HG03159 (cell line): ENCODE measurements at regions not wholly inside any gene's neighbourhood (a gene's known extent, or its start where the extent isn't known, plus 50 kb on each side); places are given as distances from the start of the nearest gene placed in this dataset.
"Not testable (repeated sequence)": the region's sequence is repeated elsewhere in the genome, so short reads cannot be mapped to it uniquely, and the experiment has no call there.

Experiments used
- ATAC-seq: cut with Tn5 transposase; IDR thresholded peaks from one replicate; pipeline ENCODE4 v1.9.1; 2021; ENCODE audit warnings: mild to moderate bottlenecking, moderate library complexity; ENCODE audit not compliant: unreplicated experiment

DNA sequence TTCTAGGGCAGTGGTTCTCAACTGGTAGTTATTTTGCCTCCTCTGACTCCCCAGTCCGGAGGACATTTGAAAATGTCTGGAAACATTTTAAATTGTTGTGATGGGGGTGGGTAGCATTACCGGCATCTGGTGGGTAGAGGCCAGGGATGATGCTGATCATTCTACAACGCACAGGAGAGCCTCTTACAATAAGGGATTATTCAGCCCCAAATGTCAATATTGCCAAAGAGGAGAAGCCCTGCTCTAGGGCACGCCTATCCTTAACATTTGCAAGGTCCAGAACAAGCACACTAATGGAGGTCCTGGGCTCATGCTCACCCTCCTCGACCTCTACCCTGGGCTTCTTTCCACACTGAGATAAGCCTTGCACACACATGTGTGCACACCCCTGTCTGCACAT, 106.4 kb downstream of the MINAR1 start:
- ATAC-seq = no peak

DNA sequence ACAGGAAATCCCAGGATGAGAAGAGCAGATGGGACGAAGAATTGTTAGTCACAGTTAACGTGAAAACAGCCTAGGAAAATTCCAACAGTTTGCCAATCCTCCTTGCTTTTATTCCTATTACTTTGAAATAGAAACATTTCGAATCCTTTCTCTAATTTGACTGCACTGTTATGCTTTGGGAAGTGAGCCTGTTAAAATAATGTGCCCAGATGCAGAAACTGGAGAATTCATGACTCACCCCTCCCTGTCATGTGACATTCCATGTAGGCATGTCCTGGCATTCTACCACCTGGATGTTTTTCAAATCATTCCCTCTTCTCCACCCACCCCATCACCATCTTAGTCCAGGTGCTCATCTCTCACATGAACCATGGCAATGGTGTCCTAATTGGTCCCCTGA, 107.3 kb downstream of the MINAR1 start:
- no peak for ATAC-seq

DNA sequence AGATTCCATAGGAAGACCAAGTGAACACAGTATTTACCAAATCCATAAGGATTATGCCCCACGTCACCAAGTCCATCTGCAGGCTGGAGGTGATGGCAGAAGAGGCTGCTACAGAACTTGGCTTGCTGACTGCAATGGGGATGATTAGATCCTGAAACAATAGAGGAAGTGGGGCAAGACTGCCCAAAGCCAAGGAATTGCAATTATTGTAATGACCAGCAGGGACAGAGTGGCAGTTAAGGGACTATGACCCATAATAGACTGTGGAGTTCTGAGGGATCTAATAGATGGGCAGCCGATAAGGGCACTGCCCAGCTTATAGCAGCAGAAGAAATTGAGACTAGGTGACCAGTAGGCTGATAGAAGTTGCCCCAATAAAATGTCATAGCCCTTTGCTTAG, 108.4 kb downstream of the MINAR1 start:
- no peak for ATAC-seq

DNA sequence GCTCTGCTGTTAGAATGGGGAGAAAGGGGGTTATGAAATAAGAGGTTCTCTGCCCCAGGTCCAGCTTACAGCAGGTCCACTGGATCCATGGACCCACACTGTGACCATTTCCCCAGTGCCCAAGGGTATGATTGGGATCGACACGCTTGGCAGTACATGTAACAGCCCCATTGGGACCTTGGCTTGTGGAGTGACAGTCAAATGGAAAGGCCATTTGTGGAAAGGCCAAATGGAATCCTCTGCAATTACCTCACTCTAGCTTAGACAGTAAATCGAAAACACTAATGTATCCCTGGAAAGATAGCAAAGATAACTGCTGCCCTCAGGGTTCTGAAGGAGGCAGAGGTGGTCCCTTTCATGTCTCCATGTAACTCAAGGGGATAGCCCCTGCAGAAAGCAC, 109.1 kb downstream of the MINAR1 start:
- ATAC-seq = no peak

GRCh38 chr15:79543097-79543496, 111.0 kb downstream of the MINAR1 start:
- no peak for ATAC-seq

DNA sequence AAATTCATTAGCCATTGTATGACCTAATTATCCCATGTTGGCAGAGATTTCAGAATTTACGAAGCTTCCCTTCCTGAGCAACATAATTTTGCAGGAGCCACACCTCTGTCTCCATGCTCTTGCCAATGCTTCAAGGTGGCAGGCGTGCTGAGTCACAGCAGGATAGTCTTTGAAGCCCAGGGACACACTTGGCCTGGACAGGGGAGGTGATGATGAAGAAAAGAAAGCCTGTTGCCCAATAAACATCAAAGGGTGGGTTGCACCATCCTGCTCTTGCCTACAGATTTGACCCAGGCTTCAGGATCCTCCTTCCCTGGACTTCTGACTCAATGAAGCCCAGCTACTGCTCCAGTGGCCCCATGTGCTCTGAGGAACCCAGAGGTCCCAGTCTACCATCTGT, 117.1 kb downstream of the MINAR1 start:
- ATAC-seq = no peak

DNA sequence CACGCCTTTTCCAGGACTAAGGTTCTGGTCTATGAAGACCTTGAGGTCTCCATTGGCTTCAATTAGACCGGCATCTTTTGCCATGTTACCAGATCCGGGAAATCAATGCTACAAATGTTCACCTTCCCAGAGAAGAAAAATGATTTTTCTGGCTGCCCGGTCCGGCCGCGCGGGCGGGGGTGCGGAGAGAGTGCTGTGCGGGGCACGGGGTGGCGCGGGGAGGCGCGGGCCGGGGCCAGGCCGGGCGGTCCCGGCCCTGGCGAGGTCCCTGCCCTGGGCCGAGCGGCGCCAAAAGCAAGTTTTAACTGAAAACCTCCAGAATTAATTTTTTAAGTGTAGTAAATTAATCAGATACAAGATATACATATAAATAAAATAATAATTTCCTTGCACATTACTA, 128.2 kb downstream of the MINAR1 start:
- ATAC-seq = no peak

DNA sequence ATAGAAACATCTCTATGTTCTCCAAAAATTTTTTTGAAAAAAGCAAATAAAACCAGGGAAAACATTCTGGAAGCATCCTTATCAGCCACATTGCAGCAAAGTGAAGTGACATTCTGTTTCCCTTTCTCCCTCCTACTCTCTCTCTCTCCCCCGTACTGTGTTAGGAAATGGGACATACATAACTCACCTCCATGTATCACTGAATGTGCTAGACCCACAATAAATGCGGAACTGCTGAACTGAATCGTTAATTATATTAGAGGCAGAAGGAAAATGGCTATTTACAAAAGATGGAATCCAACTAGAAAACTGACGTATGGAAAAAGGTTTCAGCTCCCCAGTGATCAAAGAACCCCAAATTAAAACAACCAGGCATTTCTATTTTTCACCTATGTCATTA, 129.8 kb downstream of the MINAR1 start:
- no peak for ATAC-seq

- no peak for ATAC-seq
Measured at GRCh38 chr15:79562403-79562815, 130.3 kb downstream of the MINAR1 start.

DNA sequence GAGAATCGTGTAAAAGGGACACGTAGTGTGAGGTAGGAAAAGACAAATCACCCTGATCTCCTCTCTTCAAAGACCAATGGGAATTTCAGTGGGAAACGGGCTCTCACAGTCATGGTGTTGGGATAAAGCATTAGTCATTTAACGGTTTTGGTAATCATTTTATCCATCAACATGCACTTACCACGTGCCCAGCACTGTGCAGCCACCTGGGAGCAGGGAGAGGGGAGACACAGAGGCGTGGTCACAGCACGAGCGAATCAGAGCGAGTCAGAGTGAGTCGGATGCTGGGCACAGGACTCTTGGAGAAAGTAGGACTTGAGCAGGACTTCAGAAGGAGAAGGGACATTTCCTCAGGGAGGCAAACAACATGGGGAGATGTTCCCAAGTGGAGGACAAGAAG, 130.8 kb downstream of the MINAR1 start:
- ATAC-seq = no peak

GRCh38 chr15:79570004-79570403, 137.9 kb downstream of the MINAR1 start:
- no peak for ATAC-seq

- ATAC-seq = no peak
Measured at GRCh38 chr15:79572691-79573404, 140.7 kb downstream of the MINAR1 start.

DNA sequence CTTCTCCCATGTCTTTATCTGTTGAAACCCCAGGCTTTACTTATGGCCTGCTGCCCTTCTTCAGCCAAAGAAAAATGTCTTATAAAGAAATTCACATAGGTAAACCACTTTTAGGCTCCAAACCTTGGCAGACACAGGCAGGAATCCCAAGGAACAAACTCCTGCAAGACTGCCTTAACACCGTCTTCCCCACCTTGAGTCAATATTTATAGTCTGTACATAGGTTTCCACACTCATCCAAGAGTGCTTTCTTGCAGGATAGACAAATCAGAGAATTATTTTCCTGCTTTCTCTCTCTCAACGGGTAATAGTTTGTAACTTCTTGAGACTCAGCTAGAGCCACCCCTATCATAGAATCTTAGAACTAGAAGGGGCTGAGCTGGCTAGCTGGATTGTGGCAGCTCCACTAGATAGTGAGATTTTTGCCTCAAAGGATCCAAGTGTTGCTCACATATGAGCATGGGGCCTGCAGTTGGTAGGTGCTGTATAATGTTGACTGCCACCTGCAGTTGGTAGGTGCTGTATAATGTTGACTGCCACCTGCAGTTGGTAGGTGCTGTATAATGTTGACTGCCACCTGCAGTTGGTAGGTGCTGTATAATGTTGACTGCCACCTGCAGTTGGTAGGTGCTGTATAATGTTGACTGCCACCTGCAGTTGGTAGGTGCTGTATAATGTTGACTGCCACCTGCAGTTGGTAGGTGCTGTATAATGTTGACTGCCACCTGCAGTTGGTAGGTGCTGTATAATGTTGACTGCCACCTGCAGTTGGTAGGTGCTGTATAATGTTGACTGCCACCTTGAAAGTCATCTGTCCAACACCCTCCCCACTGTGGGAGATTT, 142.5 kb downstream of the MINAR1 start:
- not testable (repeated sequence) for ATAC-seq

GRCh38 chr15:79582650-79583049, 150.5 kb downstream of the MINAR1 start:
- no peak for ATAC-seq

GRCh38 chr15:79592126-79592525, 160.0 kb downstream of the MINAR1 start:
- ATAC-seq = no peak

- ATAC-seq = no peak
Measured at GRCh38 chr15:79593119-79593869, 161.2 kb downstream of the MINAR1 start.

DNA sequence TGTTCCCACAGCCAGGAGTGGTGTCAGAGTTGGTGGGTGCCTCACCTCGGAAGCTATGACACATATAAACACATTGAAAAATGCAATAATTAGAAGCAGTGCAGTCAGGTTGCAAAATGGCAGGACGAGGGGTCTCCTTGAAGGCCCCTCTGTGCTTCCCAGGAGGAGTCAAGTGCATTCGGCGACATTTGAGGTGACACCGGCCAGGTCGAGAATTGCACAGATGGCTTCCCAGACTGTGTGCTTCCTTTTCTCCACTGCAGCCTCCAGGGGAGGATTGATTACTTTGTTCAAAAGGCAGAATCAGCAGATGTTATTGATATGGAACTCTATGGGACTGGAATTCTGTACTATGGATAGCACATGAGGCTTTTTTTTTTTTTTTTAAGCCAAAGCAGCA, 163.2 kb downstream of the MINAR1 start:
- no peak for ATAC-seq

DNA sequence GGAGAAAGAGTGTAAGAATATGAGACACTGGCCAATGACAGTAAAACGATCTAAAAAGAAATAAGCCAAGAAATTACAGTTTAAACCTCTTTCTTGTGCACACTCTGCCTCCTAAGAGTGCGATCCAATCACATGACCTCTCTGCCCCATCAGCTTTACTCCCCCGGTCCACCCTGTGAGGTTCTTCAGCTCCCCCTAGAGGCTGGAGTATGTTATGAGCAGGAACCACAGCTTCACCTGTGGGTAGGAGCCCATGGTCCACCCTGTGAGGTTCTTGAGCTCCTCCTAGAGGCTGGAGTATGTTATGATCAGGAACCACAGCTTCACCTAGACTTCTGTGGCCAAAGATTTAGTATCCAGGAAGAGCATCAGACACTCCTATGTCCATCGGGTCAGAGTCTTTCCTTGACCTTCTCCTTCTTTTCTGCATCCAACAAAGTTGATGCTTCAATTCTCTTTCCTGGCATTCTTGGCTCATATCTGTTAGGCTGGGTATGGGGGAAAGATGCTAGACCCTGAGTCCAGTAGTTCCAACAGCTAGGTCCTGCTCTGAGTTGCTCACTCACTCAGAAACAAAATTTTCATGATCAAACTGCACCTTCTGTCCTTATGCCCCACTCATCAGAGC, 164.0 kb downstream of the MINAR1 start:
- peak; percentile 99 for ATAC-seq

GRCh38 chr15:79598639-79599038, 166.5 kb downstream of the MINAR1 start:
- no peak for ATAC-seq

GRCh38 chr15:79601405-79602086, 169.4 kb downstream of the MINAR1 start:
- no peak for ATAC-seq

GRCh38 chr15:79602180-79602579, 170.0 kb downstream of the MINAR1 start:
- no peak for ATAC-seq
